ENCODE measurements at regions not wholly inside any gene's neighbourhood (a gene's known extent, or its start where the extent isn't known, plus 50 kb on each side); places are given as distances from the start of the nearest gene placed in this dataset.

- no peak for TF ChIP-seq POLR2AphosphoS5 (IDR thresholded peaks at IDR 0.05; ENCODE audit: low read depth)
- no peak overlapping the region for H3K27ac ChIP-seq (replicated peaks)
- DNase-seq (ENCODE audit: low read depth in 1 of 2, low spot score in 1 of 2), result no peak
- H3K27me3 ChIP-seq (ENCODE audit: insufficient read depth, poor library complexity, severe bottlenecking), result no peaks in the 10 kb centered on the region
- no peak overlapping the region for H3K4me3 ChIP-seq (replicated peaks; ENCODE audit: insufficient read depth, low read length)
These were observed 154.4 kb upstream of the TWIST2 start for GRCh38 chr2:238693337-238694093.

GRCh38 chr2:238694136-238694755 lies 153.6 kb upstream of the TWIST2 start:
- no peak for DNase-seq (ENCODE audit: low read depth in 1 of 2, low spot score in 1 of 2)
- no peaks in the 10 kb centered on the region for H3K27me3 ChIP-seq (ENCODE audit: insufficient read depth, poor library complexity, severe bottlenecking)
- TF ChIP-seq REST (IDR thresholded peaks at IDR 0.05; ENCODE audit: insufficient replicate concordance, low read depth), result no peak
- no peak for TF ChIP-seq POLR2AphosphoS5 (IDR thresholded peaks at IDR 0.05; ENCODE audit: low read depth)
- no peak for TF ChIP-seq SPI1 (IDR thresholded peaks at IDR 0.05; ENCODE audit: borderline replicate concordance, low read depth)
- no peak for TF ChIP-seq GABPA (IDR thresholded peaks at IDR 0.05; ENCODE audit: low read depth)
- TF ChIP-seq CTCF (IDR thresholded peaks at IDR 0.05; ENCODE audit: insufficient read depth, low read length), result no peak
- H3K4me3 ChIP-seq (replicated peaks; ENCODE audit: insufficient read depth, low read length), result no peak overlapping the region
- no peak overlapping the region for H3K27ac ChIP-seq (replicated peaks)

GRCh38 chr2:238694922-238695321 lies 153.0 kb upstream of the TWIST2 start:
- Histone ChIP-seq H3K4me3 (replicated peaks; ENCODE audit: insufficient read depth, low read length) (no peak overlapping the region), H3K27ac (replicated peaks) (no peak overlapping the region), H3K27me3 (ENCODE audit: insufficient read depth, poor library complexity, severe bottlenecking) (no peaks in the 10 kb centered on the region)
- no peak for DNase-seq (ENCODE audit: low read depth in 1 of 2, low spot score in 1 of 2)
- TF ChIP-seq SPI1 (IDR thresholded peaks at IDR 0.05; ENCODE audit: borderline replicate concordance, low read depth) (no peak), POLR2AphosphoS5 (IDR thresholded peaks at IDR 0.05; ENCODE audit: low read depth) (no peak), CTCF (IDR thresholded peaks at IDR 0.05; ENCODE audit: insufficient read depth, low read length) (no peak), GABPA (IDR thresholded peaks at IDR 0.05; ENCODE audit: low read depth) (no peak), REST (IDR thresholded peaks at IDR 0.05; ENCODE audit: insufficient replicate concordance, low read depth) (no peak)

GRCh38 chr2:238695538-238695937 lies 152.3 kb upstream of the TWIST2 start:
- no peak for DNase-seq (ENCODE audit: low read depth in 1 of 2, low spot score in 1 of 2)

More at GRCh38 chr2:238695538-238695937, 152.3 kb upstream of the TWIST2 start:
- Histone ChIP-seq H3K27ac (replicated peaks) (no peak overlapping the region), H3K4me3 (replicated peaks; ENCODE audit: insufficient read depth, low read length) (no peak overlapping the region), H3K27me3 (ENCODE audit: insufficient read depth, poor library complexity, severe bottlenecking) (no peaks in the 10 kb centered on the region)
- TF ChIP-seq GABPA (IDR thresholded peaks at IDR 0.05; ENCODE audit: low read depth), result no peak

All from HL-60 (cell line).